GM12878 (cell line): ENCODE measurements at regions not wholly inside any gene's neighbourhood (a gene's known extent, or its start where the extent isn't known, plus 50 kb on each side); places are given as distances from the start of the nearest gene placed in this dataset.

Experiments
- ATAC-seq: fragments of 200-7000 bp; cut with Tn5 transposase; 3 replicates; pipeline ENCODE4 v1.9.1; 2020; ENCODE audit warnings: mild to moderate bottlenecking, moderate library complexity
- BruUV-seq: library from RNA; stranded (reverse); fragments of 400-500 nt; replicated peaks from 2 replicates; lab custom pipeline; 2021; lab: Mats Ljungman, UMichigan
- CTCF ChIA-PET: fragments of 300-600 bp; sonication (Branson Sonifier 250); formaldehyde crosslinking; extraction: SDS; loops from one replicate; lab custom pipeline; 2021; ENCODE audit warnings: inconsistent platforms; lab: Yijun Ruan, JAX
- POLR2A ChIA-PET: fragments of 350-600 bp; formaldehyde crosslinking; extraction: SDS; loops from one replicate; lab custom pipeline; 2021; ENCODE audit warnings: inconsistent platforms; lab: Charles Lee
- RAD21 ChIA-PET: fragments of 300-600 bp; sonication (Branson Sonifier 250); formaldehyde crosslinking; loops from one replicate; lab custom pipeline; 2023; ENCODE audit warnings: antibody characterized with exemption; ENCODE audit not compliant: unreplicated experiment; lab: Charles Lee
- SMC1A ChIA-PET: fragments of 300-600 bp; sonication (Branson Sonifier 250); formaldehyde crosslinking; loops from one replicate; lab custom pipeline; 2023; ENCODE audit not compliant: unreplicated experiment, uncharacterized antibody; lab: Charles Lee
- DNase-seq: peaks from one replicate; pipeline ENCODE4 v3.0.0-alpha.2; 2011; ENCODE audit warnings: low read depth, low spot score
- FAIRE-seq: peaks from 3 replicates; lab custom pipeline; 2011; peaks lifted over from hg19 to GRCh38; lab: Jason Lieb, UNC
- H2AFZ ChIP-seq: 2 replicates; pipeline ENCODE4 v1.6.0; 2011; ENCODE audit warnings: low read depth, low read length, control low read depth; ENCODE audit not compliant: control insufficient read depth
- H3K27ac ChIP-seq: 2 replicates; pipeline ENCODE4 v1.5.1; 2011; ENCODE audit warnings: control low read depth; ENCODE audit not compliant: control insufficient read depth, insufficient read depth
- H3K27me3 ChIP-seq, 2 experiments: replicated peaks in 1 of 2; 2 replicates each; pipeline versions ENCODE4 v1.6.0 to v1.6.1; 2011; ENCODE audit warnings: low read length in 1 of 2; ENCODE audit not compliant: control insufficient read depth in 2 of 2, insufficient read depth in 2 of 2
- H3K36me3 ChIP-seq, 2 experiments: 2 replicates each; pipeline ENCODE4 v1.5.1; 2011; ENCODE audit warnings: low read length in 1 of 2; ENCODE audit not compliant: control insufficient read depth in 2 of 2, insufficient read depth in 2 of 2
- H3K4me1 ChIP-seq: 2 replicates; pipeline ENCODE4 v1.6.1; 2011; ENCODE audit warnings: mild to moderate bottlenecking, low read length, moderate library complexity, mixed read lengths; ENCODE audit not compliant: control insufficient read depth, insufficient read depth
- H3K4me2 ChIP-seq: 2 replicates; pipeline ENCODE4 v1.6.0; 2011; ENCODE audit warnings: control low read depth; ENCODE audit not compliant: control insufficient read depth, insufficient read depth
- H3K4me3 ChIP-seq: fragments of 200-600 bp; sonication (generic); 2 replicates; pipeline ENCODE4 v1.5.1; 2016
- H3K79me2 ChIP-seq: 2 replicates; pipeline ENCODE4 v1.6.0; 2011; ENCODE audit warnings: low read length; ENCODE audit not compliant: control insufficient read depth, insufficient read depth
- H3K9ac ChIP-seq: 2 replicates; pipeline ENCODE4 v1.8.0; 2011; ENCODE audit warnings: low read length, control low read depth, mixed read lengths; ENCODE audit not compliant: control insufficient read depth, insufficient read depth
- H3K9me3 ChIP-seq: replicated peaks from 3 replicates; pipeline ENCODE4 v1.5.1; 2011; ENCODE audit warnings: mild to moderate bottlenecking, low read length; ENCODE audit not compliant: control insufficient read depth, insufficient read depth
- H4K20me1 ChIP-seq: 2 replicates; pipeline ENCODE4 v1.6.0; 2011; ENCODE audit not compliant: control insufficient read depth, insufficient read depth
- IKZF2 ChIP-seq, 2 experiments: fragments of 450-650 bp; IDR thresholded peaks; 2 replicates each; pipeline ENCODE4 v1.6.1; 2017; ENCODE audit warnings: mild to moderate bottlenecking in 2 of 2, moderate library complexity in 2 of 2
- NFYB ChIP-seq: IDR thresholded peaks from 2 replicates; pipeline ENCODE4 v1.6.1; 2011; ENCODE audit warnings: low read depth, mild to moderate bottlenecking, low read length, improper control_type of control experiment, moderate library complexity; ENCODE audit not compliant: insufficient read depth
- PML ChIP-seq: IDR thresholded peaks from 2 replicates; pipeline ENCODE4 v1.6.1; 2012; ENCODE audit warnings: low read length, inconsistent platforms
- TCF12 ChIP-seq: IDR thresholded peaks from 2 replicates; pipeline ENCODE4 v1.6.1; 2011; ENCODE audit warnings: low read depth, mild to moderate bottlenecking, low read length
- TCF3 ChIP-seq: IDR thresholded peaks from 2 replicates; pipeline ENCODE4 v1.6.1; 2012; ENCODE audit warnings: low read depth, mild to moderate bottlenecking, low read length, borderline replicate concordance; ENCODE audit not compliant: insufficient read depth
- ZSCAN29 ChIP-seq: fragments of 450-650 bp; IDR thresholded peaks from 2 replicates; pipeline ENCODE4 v1.6.1; 2017; ENCODE audit warnings: mild to moderate bottlenecking, moderate library complexity
- WGBS: methylation state at CpG from one replicate; pipeline ENCODE4 v1.1.6; 2016; ENCODE audit warnings: low lambda C conversion rate; ENCODE audit not compliant: insufficient replicate concordance, insufficient coverage; ENCODE audit errors: missing lambda C conversion rate; 5-methylcytosine and 5-hydroxymethylcytosine counted together
- in situ Hi-C: fragments of 300-500 bp; cut with MboI; formaldehyde crosslinking; loops from 9 replicates; pipeline ENCODE4 v1.14.3; 2018; ENCODE audit warnings: mixed read lengths
- intact Hi-C: fragments of 100-400 bp; cut with micrococcal nuclease; formaldehyde crosslinking; loops from one replicate; pipeline ENCODE4 v1.14.2; 2022; ENCODE audit not compliant: unreplicated experiment
- TF ChIP-seq, protein P1 (sequence below), 3 experiments: IDR thresholded peaks in 2 of 3; conservative IDR thresholded peaks in 1 of 3; 2 replicates each; pipeline ENCODE4 v1.5.1; 2011; ENCODE audit warnings: low read depth in 3 of 3, low read length in 3 of 3, mild to moderate bottlenecking in 3 of 3, control low read depth in 2 of 3, moderate library complexity in 2 of 3, inconsistent platforms in 1 of 3, mixed read lengths in 1 of 3; ENCODE audit not compliant: control insufficient read depth in 2 of 3, insufficient read depth in 1 of 3; ENCODE audit errors: extremely low read depth in 1 of 3
- TF ChIP-seq, protein P2 (sequence below): IDR thresholded peaks from 2 replicates; pipeline ENCODE4 v1.6.1; 2011; ENCODE audit warnings: low read depth, mild to moderate bottlenecking, low read length, moderate library complexity, borderline replicate concordance; ENCODE audit errors: extremely low read depth
- TF ChIP-seq, protein P3 (sequence below): fragments of 450-650 bp; IDR thresholded peaks from 2 replicates; pipeline ENCODE4 v1.6.1; 2014; ENCODE audit warnings: mild to moderate bottlenecking
- TF ChIP-seq, protein P4 (sequence below): fragments of 450-650 bp; IDR thresholded peaks from 2 replicates; pipeline ENCODE4 v1.6.1; 2017; ENCODE audit warnings: mild to moderate bottlenecking, low read depth, inconsistent platforms; ENCODE audit not compliant: poor library complexity, severe bottlenecking

DNA sequence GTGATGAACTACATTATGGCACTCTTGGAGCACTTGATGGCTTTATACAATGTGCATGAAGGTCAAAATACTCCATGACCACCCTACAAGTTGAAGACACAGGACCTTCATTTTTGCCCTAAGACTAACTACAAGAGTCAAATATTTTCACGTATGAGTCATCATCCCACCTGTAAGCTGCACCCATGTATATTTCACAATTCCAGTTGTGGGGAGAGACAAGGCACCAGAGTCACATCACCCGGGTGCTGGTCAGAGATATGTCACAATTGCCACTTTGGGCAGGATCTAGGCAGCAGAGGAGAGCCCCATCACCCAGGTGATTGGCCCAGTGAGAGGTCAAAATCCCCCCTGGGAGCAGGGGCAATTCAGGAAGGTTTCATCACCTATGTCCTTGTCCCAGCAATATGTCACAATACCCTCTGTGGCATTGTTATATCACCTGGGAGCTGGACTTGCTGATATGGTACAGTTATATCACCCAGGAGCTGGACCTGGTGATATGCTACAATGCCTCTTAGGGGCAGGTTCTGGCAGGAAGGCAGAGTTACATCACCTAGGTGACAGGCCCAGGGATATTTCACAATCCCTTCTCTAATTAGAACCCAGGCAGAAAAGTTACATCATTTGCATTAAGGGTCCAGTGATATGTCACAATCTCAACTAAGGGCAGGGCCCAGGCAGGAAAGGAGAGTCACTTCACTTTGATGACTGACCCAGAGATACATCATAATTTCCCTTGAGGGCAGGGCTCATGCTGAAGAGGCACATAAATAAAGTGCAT, 1839.2 kb downstream of the TP53TG3F start:
- no peak for TF ChIP-seq ZSCAN29
- TF ChIP-seq PML = no peak
- no peak for TF ChIP-seq TCF3
- TF ChIP-seq, protein P1, sequence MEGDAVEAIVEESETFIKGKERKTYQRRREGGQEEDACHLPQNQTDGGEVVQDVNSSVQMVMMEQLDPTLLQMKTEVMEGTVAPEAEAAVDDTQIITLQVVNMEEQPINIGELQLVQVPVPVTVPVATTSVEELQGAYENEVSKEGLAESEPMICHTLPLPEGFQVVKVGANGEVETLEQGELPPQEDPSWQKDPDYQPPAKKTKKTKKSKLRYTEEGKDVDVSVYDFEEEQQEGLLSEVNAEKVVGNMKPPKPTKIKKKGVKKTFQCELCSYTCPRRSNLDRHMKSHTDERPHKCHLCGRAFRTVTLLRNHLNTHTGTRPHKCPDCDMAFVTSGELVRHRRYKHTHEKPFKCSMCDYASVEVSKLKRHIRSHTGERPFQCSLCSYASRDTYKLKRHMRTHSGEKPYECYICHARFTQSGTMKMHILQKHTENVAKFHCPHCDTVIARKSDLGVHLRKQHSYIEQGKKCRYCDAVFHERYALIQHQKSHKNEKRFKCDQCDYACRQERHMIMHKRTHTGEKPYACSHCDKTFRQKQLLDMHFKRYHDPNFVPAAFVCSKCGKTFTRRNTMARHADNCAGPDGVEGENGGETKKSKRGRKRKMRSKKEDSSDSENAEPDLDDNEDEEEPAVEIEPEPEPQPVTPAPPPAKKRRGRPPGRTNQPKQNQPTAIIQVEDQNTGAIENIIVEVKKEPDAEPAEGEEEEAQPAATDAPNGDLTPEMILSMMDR (IDR thresholded peaks at IDR 0.05 in 2 of 3, conservative IDR thresholded peaks at IDR 0.05 in 1 of 3; ENCODE audit: control insufficient read depth in 2 of 3, extremely low read depth in 1 of 3, insufficient read depth in 1 of 3, low read depth in 3 of 3, low read length in 3 of 3) = no peak
- no peaks in the 10 kb centered on the region for H3K79me2 ChIP-seq
- DNase-seq = no peak
- intact Hi-C loops (loop anchor here (10.0 kb wide), 1 partner anchor 64 kb away; no protein-coding TSS in a partner anchor), in situ Hi-C loops (no loop called here)
- no peaks in the 10 kb centered on the region for H3K27me3 ChIP-seq
- FAIRE-seq = no peak
- CTCF ChIA-PET = no interaction called here
- RAD21 ChIA-PET = no interaction called here
- 22% methylated on average over 2 of the region's 2 CpGs for WGBS
- no peaks in the 10 kb centered on the region for H4K20me1 ChIP-seq
- H3K9me3 ChIP-seq = no peaks in the 10 kb centered on the region; the same call in 1 of the 3 replicates
- no peaks in the 10 kb centered on the region for H3K36me3 ChIP-seq
- no peak overlapping the region for H3K27ac ChIP-seq
- H3K4me2 ChIP-seq = no peak overlapping the region
- SMC1A ChIA-PET = no interaction called here
- POLR2A ChIA-PET = no interaction called here
- no TSS peak for BruUV-seq
- no peaks in the 10 kb centered on the region for H3K4me1 ChIP-seq
- H2AFZ ChIP-seq = no peak overlapping the region
- no peak overlapping the region for H3K9ac ChIP-seq
- H3K4me3 ChIP-seq = no peak overlapping the region
- ATAC-seq = no peak

GRCh38 chr16:35302859-35303258, 1843.4 kb downstream of the TP53TG3F start:
- Histone ChIP-seq H3K9ac (no peak overlapping the region), H3K27ac (no peak overlapping the region), H2AFZ (no peak overlapping the region), H3K27me3 (no peaks in the 10 kb centered on the region), H3K36me3 (no peaks in the 10 kb centered on the region), H3K4me1 (no peaks in the 10 kb centered on the region), H3K9me3 (no peaks in the 10 kb centered on the region; the same call in 1 of the 3 replicates), H3K4me3 (no peak overlapping the region), H3K4me2 (no peak overlapping the region), H3K79me2 (no peaks in the 10 kb centered on the region), H4K20me1 (no peaks in the 10 kb centered on the region)
- POLR2A ChIA-PET = no interaction called here
- in situ Hi-C loops (no loop called here), intact Hi-C loops (loop anchor here (10.0 kb wide), 1 partner anchor 62 kb away; no protein-coding TSS in a partner anchor)
- CTCF ChIA-PET = no interaction called here
- ATAC-seq = no peak
- RAD21 ChIA-PET = no interaction called here
- WGBS = 4% methylated on average over 1 of the region's 1 CpG
- SMC1A ChIA-PET = no interaction called here
- BruUV-seq = no TSS peak
- FAIRE-seq = no peak
- DNase-seq = no peak
- TF ChIP-seq, protein P2, sequence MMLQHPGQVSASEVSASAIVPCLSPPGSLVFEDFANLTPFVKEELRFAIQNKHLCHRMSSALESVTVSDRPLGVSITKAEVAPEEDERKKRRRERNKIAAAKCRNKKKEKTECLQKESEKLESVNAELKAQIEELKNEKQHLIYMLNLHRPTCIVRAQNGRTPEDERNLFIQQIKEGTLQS = no peak
- TF ChIP-seq, protein P3, sequence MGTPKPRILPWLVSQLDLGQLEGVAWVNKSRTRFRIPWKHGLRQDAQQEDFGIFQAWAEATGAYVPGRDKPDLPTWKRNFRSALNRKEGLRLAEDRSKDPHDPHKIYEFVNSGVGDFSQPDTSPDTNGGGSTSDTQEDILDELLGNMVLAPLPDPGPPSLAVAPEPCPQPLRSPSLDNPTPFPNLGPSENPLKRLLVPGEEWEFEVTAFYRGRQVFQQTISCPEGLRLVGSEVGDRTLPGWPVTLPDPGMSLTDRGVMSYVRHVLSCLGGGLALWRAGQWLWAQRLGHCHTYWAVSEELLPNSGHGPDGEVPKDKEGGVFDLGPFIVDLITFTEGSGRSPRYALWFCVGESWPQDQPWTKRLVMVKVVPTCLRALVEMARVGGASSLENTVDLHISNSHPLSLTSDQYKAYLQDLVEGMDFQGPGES = no peak
- TF ChIP-seq, protein P4, sequence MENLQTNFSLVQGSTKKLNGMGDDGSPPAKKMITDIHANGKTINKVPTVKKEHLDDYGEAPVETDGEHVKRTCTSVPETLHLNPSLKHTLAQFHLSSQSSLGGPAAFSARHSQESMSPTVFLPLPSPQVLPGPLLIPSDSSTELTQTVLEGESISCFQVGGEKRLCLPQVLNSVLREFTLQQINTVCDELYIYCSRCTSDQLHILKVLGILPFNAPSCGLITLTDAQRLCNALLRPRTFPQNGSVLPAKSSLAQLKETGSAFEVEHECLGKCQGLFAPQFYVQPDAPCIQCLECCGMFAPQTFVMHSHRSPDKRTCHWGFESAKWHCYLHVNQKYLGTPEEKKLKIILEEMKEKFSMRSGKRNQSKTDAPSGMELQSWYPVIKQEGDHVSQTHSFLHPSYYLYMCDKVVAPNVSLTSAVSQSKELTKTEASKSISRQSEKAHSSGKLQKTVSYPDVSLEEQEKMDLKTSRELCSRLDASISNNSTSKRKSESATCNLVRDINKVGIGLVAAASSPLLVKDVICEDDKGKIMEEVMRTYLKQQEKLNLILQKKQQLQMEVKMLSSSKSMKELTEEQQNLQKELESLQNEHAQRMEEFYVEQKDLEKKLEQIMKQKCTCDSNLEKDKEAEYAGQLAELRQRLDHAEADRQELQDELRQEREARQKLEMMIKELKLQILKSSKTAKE = no peak
- TF ChIP-seq IKZF2 (IDR thresholded peaks at IDR 0.05) (no peak), NFYB (no peak), TCF12 (no peak)
